ENCODE measurements at regions not wholly inside any gene's neighbourhood (a gene's known extent, or its start where the extent isn't known, plus 50 kb on each side); places are given as distances from the start of the nearest gene placed in this dataset.

DNA sequence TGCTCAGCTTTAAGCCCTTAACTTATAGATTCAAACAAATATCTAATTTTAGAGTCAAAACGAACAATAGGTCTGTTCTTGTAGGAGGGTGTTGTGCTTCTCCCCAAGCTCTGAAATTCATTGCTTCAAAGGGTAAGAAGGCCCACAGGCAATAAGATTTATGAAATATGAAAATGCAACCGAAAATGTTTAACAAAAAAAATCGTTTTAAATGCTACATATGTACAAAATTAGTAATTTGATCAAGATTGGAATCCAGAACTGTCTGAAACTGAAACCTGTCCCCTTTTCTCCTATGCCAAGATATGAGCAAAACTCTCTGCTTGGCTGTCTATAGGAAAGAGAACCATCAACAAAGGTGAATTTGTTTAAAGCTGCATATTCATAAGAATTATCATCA lies 534.3 kb downstream of the PLPP3 start:
- TF ChIP-seq CTCF (conservative IDR thresholded peaks at IDR 0.05 in 1 of 2, IDR thresholded peaks at IDR 0.05 in 1 of 2; ENCODE audit: low read depth in 1 of 2, low read length in 2 of 2) (no peak), EZH2 (IDR thresholded peaks at IDR 0.05; ENCODE audit: low read length, missing control alignments) (no peak)
